GM21423 (cell line): ENCODE measurements at regions not wholly inside any gene's neighbourhood (a gene's known extent, or its start where the extent isn't known, plus 50 kb on each side); places are given as distances from the start of the nearest gene placed in this dataset.
"Not testable (repeated sequence)": the region's sequence is repeated elsewhere in the genome, so short reads cannot be mapped to it uniquely, and the experiment has no call there.

Experiments
- ATAC-seq: cut with Tn5 transposase; IDR thresholded peaks from one replicate; pipeline ENCODE4 v1.9.1; 2021; ENCODE audit warnings: mild to moderate bottlenecking, moderate library complexity; ENCODE audit not compliant: unreplicated experiment

GRCh38 chr2:142718576-142719155 is 158.8 kb upstream of the KYNU start:
- ATAC-seq: no peak

- ATAC-seq: no peak
Observed at GRCh38 chr2:142716463-142717242, 160.8 kb upstream of the KYNU start.

- ATAC-seq: no peak
Observed at GRCh38 chr2:142714600-142714999, 162.9 kb upstream of the KYNU start.

GRCh38 chr2:142710336-142710735 is 167.1 kb upstream of the KYNU start:
- no peak for ATAC-seq

GRCh38 chr2:142707318-142707717 is 170.1 kb upstream of the KYNU start:
- ATAC-seq: no peak

GRCh38 chr2:142702397-142702796 is 175.1 kb upstream of the KYNU start:
- ATAC-seq: not testable (repeated sequence)

- ATAC-seq: not testable (repeated sequence)
Observed at GRCh38 chr2:142695350-142696257, 181.9 kb upstream of the KYNU start.

- ATAC-seq: no peak
Observed at GRCh38 chr2:142694282-142694681, 183.2 kb upstream of the KYNU start.

GRCh38 chr2:142693171-142693950 is 184.1 kb upstream of the KYNU start:
- no peak for ATAC-seq

- ATAC-seq: no peak
Observed at GRCh38 chr2:142688856-142689605, 188.4 kb upstream of the KYNU start.

GRCh38 chr2:142687509-142687908 is 190.0 kb upstream of the KYNU start:
- no peak for ATAC-seq

GRCh38 chr2:142687075-142687474 is 190.4 kb upstream of the KYNU start:
- ATAC-seq: no peak

GRCh38 chr2:142684667-142685066 is 192.8 kb upstream of the KYNU start:
- ATAC-seq: no peak

- no peak for ATAC-seq
Observed at GRCh38 chr2:142682528-142682927, 194.9 kb upstream of the KYNU start.

GRCh38 chr2:142681952-142682351 is 195.5 kb upstream of the KYNU start:
- no peak for ATAC-seq

- no peak for ATAC-seq
Observed at GRCh38 chr2:142678164-142678563, 199.3 kb upstream of the KYNU start.

GRCh38 chr2:142675398-142675797 is 202.1 kb upstream of the KYNU start:
- ATAC-seq: no peak

- ATAC-seq: no peak
Observed at GRCh38 chr2:142673836-142674235, 203.6 kb upstream of the KYNU start.

- no peak for ATAC-seq
Observed at GRCh38 chr2:142672698-142673097, 204.8 kb upstream of the KYNU start.

GRCh38 chr2:142670362-142670761 is 207.1 kb upstream of the KYNU start:
- ATAC-seq: no peak
